ENCODE measurements at regions not wholly inside any gene's neighbourhood (a gene's known extent, or its start where the extent isn't known, plus 50 kb on each side); places are given as distances from the start of the nearest gene placed in this dataset.

GRCh38 chr3:117248153-117248552 lies 538.6 kb downstream of the TUSC7 start:
- Histone ChIP-seq H3K79me2 (ENCODE audit: insufficient read depth) (no peaks in the 10 kb centered on the region), H2AFZ (ENCODE audit: low read depth) (no peak overlapping the region), H3K9me2 (no peaks in the 10 kb centered on the region), H3K4me1 (ENCODE audit: control insufficient read depth in 1 of 2, insufficient read depth in 2 of 2, low read depth in 1 of 2, low read length in 1 of 2) (peaks cover 0 to 7% of the 10 kb centered on the region in 2 experiments; a peak in 2 of 4 replicates), H3K27me3 (ENCODE audit: insufficient read depth) (no peaks in the 10 kb centered on the region), H4K20me1 (ENCODE audit: insufficient read depth) (no peaks in the 10 kb centered on the region), H3K4me3 (ENCODE audit: low read depth in 2 of 2, low read length in 1 of 2) (no peak overlapping the region), H3K9ac (no peak overlapping the region), H3F3A (replicated peaks; ENCODE audit: insufficient read depth) (no peaks in the 10 kb centered on the region), H3K27ac (ENCODE audit: low read depth in 2 of 2, low read length in 1 of 2) (peak overlapping the region in 1 of 2 experiments; percentile 69; a peak in 2 of 4 replicates), H3K36me3 (replicated peaks in 1 of 2; ENCODE audit: control insufficient read depth in 1 of 2, insufficient read depth in 2 of 2, low read length in 1 of 2) (no peaks in the 10 kb centered on the region), H3K4me2 (no peak overlapping the region), H3K9me3 (no peaks in the 10 kb centered on the region)
- POLR2A ChIA-PET = no interaction called here
- 43% methylated on average over 1 of the region's 1 CpG for whole genome bisulfite sequencing (ENCODE audit: low lambda C conversion rate)
- peak; percentile 3 for DNase-seq
- TF ChIP-seq RAD21 (IDR thresholded peaks at IDR 0.05; ENCODE audit: low read length) (no peak), MEF2A (IDR thresholded peaks at IDR 0.05; ENCODE audit: borderline replicate concordance, low read depth) (no peak), EZH2phosphoT487 (IDR thresholded peaks at IDR 0.05; ENCODE audit: borderline replicate concordance, low read depth) (no peak), ZBTB33 (IDR thresholded peaks at IDR 0.05; ENCODE audit: borderline replicate concordance, low read depth) (no peak), FOSL2 (IDR thresholded peaks at IDR 0.05; ENCODE audit: borderline replicate concordance, low read depth) (no peak), RCOR1 (IDR thresholded peaks at IDR 0.05; ENCODE audit: low read length) (no peak), GABPA (IDR thresholded peaks at IDR 0.05; ENCODE audit: low read depth) (no peak), PBX3 (IDR thresholded peaks at IDR 0.05) (no peak), CHD2 (IDR thresholded peaks at IDR 0.05; ENCODE audit: low read length, partially characterized antibody) (no peak), TCF12 (IDR thresholded peaks at IDR 0.05) (no peak), TEAD4 (IDR thresholded peaks at IDR 0.05; ENCODE audit: borderline replicate concordance, insufficient read depth) (no peak), POLR2AphosphoS5 (IDR thresholded peaks at IDR 0.05; ENCODE audit: low read depth, low read length) (no peak), ELF1 (IDR thresholded peaks at IDR 0.05) (no peak), USF1 (IDR thresholded peaks at IDR 0.05; ENCODE audit: borderline replicate concordance, low read depth) (no peak)
- TF ChIP-seq, protein P1, sequence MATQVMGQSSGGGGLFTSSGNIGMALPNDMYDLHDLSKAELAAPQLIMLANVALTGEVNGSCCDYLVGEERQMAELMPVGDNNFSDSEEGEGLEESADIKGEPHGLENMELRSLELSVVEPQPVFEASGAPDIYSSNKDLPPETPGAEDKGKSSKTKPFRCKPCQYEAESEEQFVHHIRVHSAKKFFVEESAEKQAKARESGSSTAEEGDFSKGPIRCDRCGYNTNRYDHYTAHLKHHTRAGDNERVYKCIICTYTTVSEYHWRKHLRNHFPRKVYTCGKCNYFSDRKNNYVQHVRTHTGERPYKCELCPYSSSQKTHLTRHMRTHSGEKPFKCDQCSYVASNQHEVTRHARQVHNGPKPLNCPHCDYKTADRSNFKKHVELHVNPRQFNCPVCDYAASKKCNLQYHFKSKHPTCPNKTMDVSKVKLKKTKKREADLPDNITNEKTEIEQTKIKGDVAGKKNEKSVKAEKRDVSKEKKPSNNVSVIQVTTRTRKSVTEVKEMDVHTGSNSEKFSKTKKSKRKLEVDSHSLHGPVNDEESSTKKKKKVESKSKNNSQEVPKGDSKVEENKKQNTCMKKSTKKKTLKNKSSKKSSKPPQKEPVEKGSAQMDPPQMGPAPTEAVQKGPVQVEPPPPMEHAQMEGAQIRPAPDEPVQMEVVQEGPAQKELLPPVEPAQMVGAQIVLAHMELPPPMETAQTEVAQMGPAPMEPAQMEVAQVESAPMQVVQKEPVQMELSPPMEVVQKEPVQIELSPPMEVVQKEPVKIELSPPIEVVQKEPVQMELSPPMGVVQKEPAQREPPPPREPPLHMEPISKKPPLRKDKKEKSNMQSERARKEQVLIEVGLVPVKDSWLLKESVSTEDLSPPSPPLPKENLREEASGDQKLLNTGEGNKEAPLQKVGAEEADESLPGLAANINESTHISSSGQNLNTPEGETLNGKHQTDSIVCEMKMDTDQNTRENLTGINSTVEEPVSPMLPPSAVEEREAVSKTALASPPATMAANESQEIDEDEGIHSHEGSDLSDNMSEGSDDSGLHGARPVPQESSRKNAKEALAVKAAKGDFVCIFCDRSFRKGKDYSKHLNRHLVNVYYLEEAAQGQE (IDR thresholded peaks at IDR 0.05; ENCODE audit: low read depth, low read length) = no peak
- CTCF ChIA-PET = interaction anchor here (0.9 to 1.4 kb wide), 4 partner anchors 23 to 229 kb away, joined by 3 to 5 read pairs (median 4); no protein-coding TSS in a partner anchor
